ENCODE measurements at regions not wholly inside any gene's neighbourhood (a gene's known extent, or its start where the extent isn't known, plus 50 kb on each side); places are given as distances from the start of the nearest gene placed in this dataset.

DNA sequence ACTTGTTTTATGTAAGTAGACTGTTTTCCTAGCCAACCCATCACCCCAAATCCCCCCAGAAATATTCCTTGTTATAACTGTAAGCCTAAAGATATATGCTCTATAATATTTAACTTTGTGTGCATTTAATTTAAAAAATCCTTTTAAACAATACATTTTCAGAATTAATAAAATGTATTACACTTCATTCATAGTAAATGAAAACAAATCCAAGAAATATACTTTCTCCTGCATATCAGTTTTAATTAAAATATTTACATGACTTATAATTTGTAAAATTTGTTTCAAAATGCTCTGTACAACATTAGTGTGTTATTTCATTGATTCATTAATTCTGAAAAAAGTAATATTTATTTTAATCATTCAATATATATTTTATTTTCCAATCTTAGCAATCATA, 669.1 kb upstream of the PCDH20 start:
- TF ChIP-seq, protein P1, sequence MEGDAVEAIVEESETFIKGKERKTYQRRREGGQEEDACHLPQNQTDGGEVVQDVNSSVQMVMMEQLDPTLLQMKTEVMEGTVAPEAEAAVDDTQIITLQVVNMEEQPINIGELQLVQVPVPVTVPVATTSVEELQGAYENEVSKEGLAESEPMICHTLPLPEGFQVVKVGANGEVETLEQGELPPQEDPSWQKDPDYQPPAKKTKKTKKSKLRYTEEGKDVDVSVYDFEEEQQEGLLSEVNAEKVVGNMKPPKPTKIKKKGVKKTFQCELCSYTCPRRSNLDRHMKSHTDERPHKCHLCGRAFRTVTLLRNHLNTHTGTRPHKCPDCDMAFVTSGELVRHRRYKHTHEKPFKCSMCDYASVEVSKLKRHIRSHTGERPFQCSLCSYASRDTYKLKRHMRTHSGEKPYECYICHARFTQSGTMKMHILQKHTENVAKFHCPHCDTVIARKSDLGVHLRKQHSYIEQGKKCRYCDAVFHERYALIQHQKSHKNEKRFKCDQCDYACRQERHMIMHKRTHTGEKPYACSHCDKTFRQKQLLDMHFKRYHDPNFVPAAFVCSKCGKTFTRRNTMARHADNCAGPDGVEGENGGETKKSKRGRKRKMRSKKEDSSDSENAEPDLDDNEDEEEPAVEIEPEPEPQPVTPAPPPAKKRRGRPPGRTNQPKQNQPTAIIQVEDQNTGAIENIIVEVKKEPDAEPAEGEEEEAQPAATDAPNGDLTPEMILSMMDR (IDR thresholded peaks at IDR 0.05; ENCODE audit: poor library complexity): no peak
- no peak for TF ChIP-seq EZH2phosphoT487 (IDR thresholded peaks at IDR 0.05; ENCODE audit: low read depth, severe bottlenecking, unreplicated experiment)

Data from hepatocyte (in vitro differentiated cells).